ENCODE measurements at regions not wholly inside any gene's neighbourhood (a gene's known extent, or its start where the extent isn't known, plus 50 kb on each side); places are given as distances from the start of the nearest gene placed in this dataset.
A peak's percentile ranks its signal among the peaks of the same experiment; 100 is the strongest.
"Not testable (repeated sequence)": the region's sequence is repeated elsewhere in the genome, so short reads cannot be mapped to it uniquely, and the experiment has no call there.

GRCh38 chr9:16063241-16063591 lies 510.4 kb downstream of the CCDC171 start:
- Histone ChIP-seq H2AFZ (0 out of 2 replicates have a peak overlapping the region, but pooled peaks have one; percentile 52), H3K9me2 (ENCODE audit: insufficient read depth) (no peaks in the 10 kb centered on the region), H3K36me3 (ENCODE audit: low read depth) (no peaks in the 10 kb centered on the region), H3K79me2 (ENCODE audit: low read depth) (no peaks in the 10 kb centered on the region), H3K27me3 (ENCODE audit: insufficient read depth, low read depth) (no peaks in the 10 kb centered on the region), H3F3A (ENCODE audit: insufficient read depth, low read depth) (peaks cover 17% of the 10 kb centered on the region), H3K4me2 (peak overlapping the region; percentile 70), H3K4me3 (peak overlapping the region; percentile 46; the same call in 1 of the 2 replicates), H3K9me3 (ENCODE audit: insufficient read depth, low read depth) (no peaks in the 10 kb centered on the region), H3K27ac (peak overlapping the region; percentile 90), H4K20me1 (ENCODE audit: insufficient read depth) (no peaks in the 10 kb centered on the region), H3K4me1 (replicated peaks; ENCODE audit: insufficient read depth) (peaks cover 32% of the 10 kb centered on the region)
- POLR2A ChIA-PET (ENCODE audit: unreplicated experiment), result no interaction called here
- no peak for DNase-seq
- BruUV-seq (replicated peaks), result no TSS peak
- CTCF ChIA-PET, result no interaction called here
- TF ChIP-seq EZH2 (IDR thresholded peaks at IDR 0.05; ENCODE audit: low read depth), result no peak
- TF ChIP-seq CTCF (conservative IDR thresholded peaks at IDR 0.05), result no peak
- intact Hi-C loops (cut with micrococcal nuclease; ENCODE audit: unreplicated experiment), result no loop called here

DNA sequence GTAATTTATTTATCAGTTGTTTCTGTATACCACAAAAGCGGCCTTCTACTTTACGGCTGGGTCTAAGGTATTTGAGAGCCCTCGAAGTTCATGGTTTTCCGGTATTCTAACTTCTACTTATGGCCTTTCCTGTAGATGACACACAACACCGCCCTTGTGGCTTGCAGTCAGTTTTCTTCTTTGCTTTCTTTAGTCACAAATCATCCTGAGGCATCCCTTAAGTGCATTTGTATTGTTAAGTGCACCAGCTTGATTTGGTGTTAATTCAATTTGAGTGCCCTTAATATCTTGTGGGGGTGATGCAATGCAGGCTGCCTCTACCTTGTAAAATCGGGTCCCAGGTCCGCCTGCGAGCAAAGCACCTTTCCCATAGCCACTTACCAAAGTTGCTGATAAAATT lies 511.9 kb downstream of the CCDC171 start:
- H3K27ac ChIP-seq, result no peak overlapping the region
- H3K27me3 ChIP-seq (ENCODE audit: insufficient read depth, low read depth), result no peaks in the 10 kb centered on the region
- H3K79me2 ChIP-seq (ENCODE audit: low read depth), result no peaks in the 10 kb centered on the region
- H3K4me1 ChIP-seq (replicated peaks; ENCODE audit: insufficient read depth), result peaks cover 24% of the 10 kb centered on the region
- H4K20me1 ChIP-seq (ENCODE audit: insufficient read depth), result no peaks in the 10 kb centered on the region
- no TSS peak for BruUV-seq (replicated peaks)
- H3K4me2 ChIP-seq, result no peak overlapping the region
- no peak overlapping the region for H2AFZ ChIP-seq
- ChIA-PET CTCF (no interaction called here), POLR2A (ENCODE audit: unreplicated experiment) (no interaction called here)
- intact Hi-C loops (cut with micrococcal nuclease; ENCODE audit: unreplicated experiment), result no loop called here
- H3K9me3 ChIP-seq (ENCODE audit: insufficient read depth, low read depth), result no peaks in the 10 kb centered on the region
- no peak for DNase-seq
- peaks cover 17% of the 10 kb centered on the region for H3F3A ChIP-seq (ENCODE audit: insufficient read depth, low read depth)
- no peaks in the 10 kb centered on the region for H3K9me2 ChIP-seq (ENCODE audit: insufficient read depth)
- TF ChIP-seq CTCF (conservative IDR thresholded peaks at IDR 0.05) (no peak), EZH2 (IDR thresholded peaks at IDR 0.05; ENCODE audit: low read depth) (no peak)
- no peaks in the 10 kb centered on the region for H3K36me3 ChIP-seq (ENCODE audit: low read depth)
- H3K4me3 ChIP-seq, result no peak overlapping the region

GRCh38 chr9:16066201-16066600 lies 513.4 kb downstream of the CCDC171 start:
- H3K36me3 ChIP-seq (ENCODE audit: low read depth); CTCF ChIA-PET; H2AFZ ChIP-seq; H3K27me3 ChIP-seq (ENCODE audit: insufficient read depth, low read depth); H3K9me3 ChIP-seq (ENCODE audit: insufficient read depth, low read depth); H3K4me2 ChIP-seq; H4K20me1 ChIP-seq (ENCODE audit: insufficient read depth); H3K9me2 ChIP-seq (ENCODE audit: insufficient read depth); DNase-seq; POLR2A ChIA-PET (ENCODE audit: unreplicated experiment); intact Hi-C loops (cut with micrococcal nuclease; ENCODE audit: unreplicated experiment); BruUV-seq (replicated peaks); H3K27ac ChIP-seq; H3K79me2 ChIP-seq (ENCODE audit: low read depth); H3K4me3 ChIP-seq: not testable (repeated sequence)
- Histone ChIP-seq H3K4me1 (replicated peaks; ENCODE audit: insufficient read depth) (peaks cover 24% of the 10 kb centered on the region), H3F3A (ENCODE audit: insufficient read depth, low read depth) (peaks cover 17% of the 10 kb centered on the region)

GRCh38 chr9:16068476-16068875 lies 515.6 kb downstream of the CCDC171 start:
- no peak for DNase-seq
- Histone ChIP-seq H3K4me1 (replicated peaks; ENCODE audit: insufficient read depth) (peaks cover 8% of the 10 kb centered on the region), H3K79me2 (ENCODE audit: low read depth) (no peaks in the 10 kb centered on the region), H3K36me3 (ENCODE audit: low read depth) (no peaks in the 10 kb centered on the region), H3K4me2 (no peak overlapping the region), H3K4me3 (no peak overlapping the region), H3F3A (ENCODE audit: insufficient read depth, low read depth) (peaks cover under 1% of the 10 kb centered on the region; the same call in 1 of the 2 replicates), H4K20me1 (ENCODE audit: insufficient read depth) (no peaks in the 10 kb centered on the region), H2AFZ (no peak overlapping the region), H3K9me2 (ENCODE audit: insufficient read depth) (no peaks in the 10 kb centered on the region), H3K9me3 (ENCODE audit: insufficient read depth, low read depth) (no peaks in the 10 kb centered on the region), H3K27ac (no peak overlapping the region), H3K27me3 (ENCODE audit: insufficient read depth, low read depth) (no peaks in the 10 kb centered on the region)
- TF ChIP-seq CTCF (conservative IDR thresholded peaks at IDR 0.05) (no peak), EZH2 (IDR thresholded peaks at IDR 0.05; ENCODE audit: low read depth) (no peak)
- CTCF ChIA-PET, result no interaction called here
- no TSS peak for BruUV-seq (replicated peaks)
- POLR2A ChIA-PET (ENCODE audit: unreplicated experiment), result no interaction called here
- intact Hi-C loops (cut with micrococcal nuclease; ENCODE audit: unreplicated experiment), result no loop called here
